Hepatocyte (in vitro differentiated cells): ENCODE measurements at regions not wholly inside any gene's neighbourhood (a gene's known extent, or its start where the extent isn't known, plus 50 kb on each side); places are given as distances from the start of the nearest gene placed in this dataset.

Source experiments
- CTCF ChIP-seq: fragments of 200-600 bp; sonication (generic); IDR thresholded peaks from 2 replicates; pipeline ENCODE4 v1.5.1; 2016; ENCODE audit warnings: antibody characterized with exemption, mild to moderate bottlenecking; ENCODE audit not compliant: poor library complexity
- EZH2 ChIP-seq: fragments of 200-600 bp; sonication (generic); IDR thresholded peaks from 2 replicates; pipeline ENCODE4 v1.6.1; 2016; ENCODE audit warnings: antibody characterized with exemption, mild to moderate bottlenecking, borderline replicate concordance
- EZH2phosphoT487 ChIP-seq: fragments of 200-600 bp; sonication (generic); IDR thresholded peaks from one replicate; pipeline ENCODE4 v1.6.1; 2018; ENCODE audit warnings: antibody characterized with exemption, mild to moderate bottlenecking, low read depth, moderate library complexity; ENCODE audit not compliant: unreplicated experiment, severe bottlenecking

GRCh38 chr7:122225874-122226273 lies 78.7 kb downstream of the FEZF1 start:
- no peak for TF ChIP-seq EZH2
- no peak for TF ChIP-seq CTCF
- TF ChIP-seq EZH2phosphoT487 = no peak
